Lower leg skin (tissue), 4 donors: ENCODE measurements at regions not wholly inside any gene's neighbourhood (a gene's known extent, or its start where the extent isn't known, plus 50 kb on each side); places are given as distances from the start of the nearest gene placed in this dataset.

Experiments
- DNase-seq, 2 donors: peaks; one replicate each; pipeline ENCODE4 v3.0.0-alpha.2; 2019; ENCODE audit warnings: low spot score in 2 of 2
- H3K4me3 ChIP-seq: fragments of 200-600 bp; sonication (generic); 2 replicates; pipeline ENCODE4 v1.5.1; 2017; ENCODE audit warnings: mild to moderate bottlenecking, low read depth; ENCODE audit not compliant: poor library complexity, severe bottlenecking
- POLR2A ChIP-seq, 2 donors: fragments of 450-650 bp; IDR thresholded peaks; one replicate each; pipeline ENCODE4 v1.6.1; 2016 to 2017; ENCODE audit warnings: antibody characterized with exemption in 2 of 2, mild to moderate bottlenecking in 1 of 2, moderate library complexity in 1 of 2
- WGBS, 2 donors: methylation state at CpG; one replicate each; pipeline ENCODE4 v1.1.5; 2018; 5-methylcytosine and 5-hydroxymethylcytosine counted together
- intact Hi-C: fragments of 100-400 bp; cut with DNase I; formaldehyde crosslinking; loops from one replicate; pipeline ENCODE4 v1.15.0; 2023; ENCODE audit warnings: low total_unique reads
- TF ChIP-seq, protein P1 (sequence below), 3 donors: fragments of 450-650 bp; IDR thresholded peaks; one replicate each; pipeline ENCODE4 v1.5.1; 2016; ENCODE audit warnings: antibody characterized with exemption in 3 of 3, mild to moderate bottlenecking in 3 of 3, moderate library complexity in 2 of 3

DNA sequence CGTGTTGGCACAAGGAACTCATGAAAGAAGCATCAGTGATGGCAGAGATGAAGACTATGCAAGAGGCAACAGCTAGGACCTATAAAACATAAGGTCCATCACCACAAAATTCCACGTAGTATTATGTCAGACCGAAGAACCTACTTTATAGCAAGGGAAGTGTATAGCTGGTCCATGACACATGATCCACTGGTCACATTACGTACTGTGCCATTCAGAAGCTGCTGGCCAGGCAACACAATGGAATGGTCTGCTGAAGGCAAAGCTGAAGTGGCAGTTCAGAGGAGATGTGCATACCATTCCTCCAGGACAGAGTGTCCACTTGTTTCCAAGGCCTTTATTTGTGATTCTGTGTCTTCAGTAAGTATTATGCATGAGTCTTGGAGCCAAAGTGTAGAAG is 215.5 kb upstream of the UGT8 start:
- TF ChIP-seq POLR2A (IDR thresholded peaks at IDR 0.05): no peak
- 90% methylated on average over 4 of the region's 4 CpGs for WGBS, 2 donors
- no peak for DNase-seq
- H3K4me3 ChIP-seq: no peak overlapping the region
- intact Hi-C loops: no loop called here

DNA sequence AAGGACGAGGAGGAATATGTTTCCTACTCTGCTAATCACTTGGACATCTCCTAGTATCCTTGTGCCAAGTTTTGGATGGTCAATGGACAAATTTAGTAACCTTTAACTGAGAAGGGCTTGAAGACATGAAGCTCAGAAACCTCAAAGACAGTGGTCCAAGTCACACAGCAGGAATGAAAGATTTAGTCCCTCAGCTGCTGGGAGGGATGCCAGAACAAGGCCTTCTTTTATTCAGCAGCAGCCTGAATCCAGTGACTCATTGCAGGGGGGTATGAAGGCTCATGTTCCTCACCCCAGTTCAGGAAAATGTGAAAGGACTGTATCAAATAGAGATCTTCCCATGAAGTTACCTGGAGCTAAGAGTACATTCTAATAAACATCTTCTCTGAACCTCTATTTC is 214.9 kb upstream of the UGT8 start:
- 81 to 86% methylated on average over 1 of the region's 1 CpG for WGBS, 2 donors
- intact Hi-C loops: no loop called here

DNA sequence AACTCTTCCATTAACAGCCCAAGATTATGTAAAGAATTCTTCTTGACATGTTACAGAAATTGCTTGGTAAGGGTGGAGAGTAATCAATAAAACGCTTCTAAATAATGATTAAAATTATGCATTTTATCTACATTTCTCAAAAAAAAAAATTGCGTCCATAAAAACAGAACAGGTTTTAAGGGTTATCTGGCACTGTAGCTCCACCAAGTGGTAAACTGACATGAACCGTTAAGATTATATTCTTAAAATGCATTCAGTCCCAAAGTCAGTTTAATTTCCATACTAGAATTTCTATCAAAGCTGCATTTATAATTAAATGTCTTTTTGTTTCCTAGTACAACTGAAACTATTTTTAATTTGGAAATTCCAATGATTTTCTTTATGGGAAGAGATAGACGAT is 214.0 kb upstream of the UGT8 start:
- H3K4me3 ChIP-seq: no peak overlapping the region
- 8% methylated on average over 4 of the region's 4 CpGs for WGBS, 2 donors
- no peak for TF ChIP-seq POLR2A (IDR thresholded peaks at IDR 0.05)
- TF ChIP-seq, protein P1, sequence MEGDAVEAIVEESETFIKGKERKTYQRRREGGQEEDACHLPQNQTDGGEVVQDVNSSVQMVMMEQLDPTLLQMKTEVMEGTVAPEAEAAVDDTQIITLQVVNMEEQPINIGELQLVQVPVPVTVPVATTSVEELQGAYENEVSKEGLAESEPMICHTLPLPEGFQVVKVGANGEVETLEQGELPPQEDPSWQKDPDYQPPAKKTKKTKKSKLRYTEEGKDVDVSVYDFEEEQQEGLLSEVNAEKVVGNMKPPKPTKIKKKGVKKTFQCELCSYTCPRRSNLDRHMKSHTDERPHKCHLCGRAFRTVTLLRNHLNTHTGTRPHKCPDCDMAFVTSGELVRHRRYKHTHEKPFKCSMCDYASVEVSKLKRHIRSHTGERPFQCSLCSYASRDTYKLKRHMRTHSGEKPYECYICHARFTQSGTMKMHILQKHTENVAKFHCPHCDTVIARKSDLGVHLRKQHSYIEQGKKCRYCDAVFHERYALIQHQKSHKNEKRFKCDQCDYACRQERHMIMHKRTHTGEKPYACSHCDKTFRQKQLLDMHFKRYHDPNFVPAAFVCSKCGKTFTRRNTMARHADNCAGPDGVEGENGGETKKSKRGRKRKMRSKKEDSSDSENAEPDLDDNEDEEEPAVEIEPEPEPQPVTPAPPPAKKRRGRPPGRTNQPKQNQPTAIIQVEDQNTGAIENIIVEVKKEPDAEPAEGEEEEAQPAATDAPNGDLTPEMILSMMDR (IDR thresholded peaks at IDR 0.05): no peak
- intact Hi-C loops: no loop called here
- no peak for DNase-seq

More for the DNA sequence above, 214.9 kb upstream of the UGT8 start:
- no peak for TF ChIP-seq POLR2A (IDR thresholded peaks at IDR 0.05)
- TF ChIP-seq, protein P1 (IDR thresholded peaks at IDR 0.05): no peak
- no peak for DNase-seq
- no peak overlapping the region for H3K4me3 ChIP-seq

DNA sequence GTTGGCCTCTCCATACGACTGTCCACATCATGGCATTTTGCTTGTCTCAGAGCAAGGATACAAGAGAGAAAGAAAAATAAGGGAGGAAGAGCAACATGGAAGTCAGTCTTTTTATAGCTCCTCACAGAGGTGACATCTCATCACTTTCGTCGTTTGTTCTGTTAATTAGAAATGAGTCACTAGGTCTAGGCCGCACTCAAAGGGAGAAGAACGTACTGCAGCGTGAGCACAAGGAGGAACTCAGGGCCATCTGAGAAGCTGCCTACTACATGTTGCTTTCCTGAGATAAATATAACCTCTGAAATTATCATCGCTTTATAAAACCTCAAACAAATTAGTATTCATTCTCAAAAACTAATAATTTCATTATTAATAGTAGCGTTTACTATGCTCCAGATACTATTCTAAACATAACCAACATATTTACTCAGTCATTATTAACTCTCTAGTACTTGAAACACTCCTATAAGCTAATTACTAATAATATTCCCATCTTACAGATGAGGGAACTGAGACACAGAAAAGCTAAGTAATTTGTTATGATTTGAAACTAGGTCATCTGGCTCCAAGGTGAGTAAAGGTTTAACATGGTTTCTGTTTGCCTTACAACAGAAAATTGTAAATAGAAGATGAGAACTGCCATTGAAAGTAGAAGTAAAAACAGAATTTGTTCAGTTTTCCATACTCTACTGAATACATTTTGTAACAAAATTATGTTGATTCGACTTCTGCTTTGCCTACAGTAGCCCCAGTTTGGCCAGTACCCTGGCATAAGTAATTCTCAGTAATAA is 213.2 kb upstream of the UGT8 start:
- WGBS, 2 donors: 82 to 84% methylated on average over 9 of the region's 9 CpGs
- TF ChIP-seq, protein P1 (IDR thresholded peaks at IDR 0.05): no peak
- TF ChIP-seq POLR2A (IDR thresholded peaks at IDR 0.05): no peak
- intact Hi-C loops: no loop called here
- no peak for DNase-seq
- H3K4me3 ChIP-seq: no peak overlapping the region

DNA sequence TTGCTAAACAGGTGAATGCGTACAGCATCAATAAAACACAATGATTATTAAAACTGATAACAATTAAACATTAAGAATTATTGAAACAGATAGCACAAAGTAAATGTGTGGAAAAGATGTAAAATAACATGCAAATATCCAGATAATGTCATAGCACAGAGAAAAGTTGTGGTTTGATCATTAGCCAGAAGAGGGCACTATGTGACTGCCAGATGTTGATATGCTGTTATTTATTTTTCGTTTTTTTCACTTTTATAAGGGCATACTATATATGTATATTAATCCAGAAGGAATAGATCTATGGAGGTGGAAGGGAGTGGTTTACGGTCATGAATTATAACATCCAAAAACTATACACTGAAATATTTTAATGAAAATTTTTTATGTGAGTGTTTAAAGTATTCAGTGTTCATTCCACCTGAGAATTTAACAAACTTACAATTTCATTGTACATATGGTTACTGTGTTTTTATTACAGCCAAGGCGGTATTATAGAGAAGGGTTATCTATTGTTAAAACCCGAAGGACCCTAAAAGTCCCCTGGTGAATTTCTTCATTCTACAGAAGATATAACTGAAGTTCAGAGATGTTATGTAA is 211.9 kb upstream of the UGT8 start:
- intact Hi-C loops: no loop called here
- TF ChIP-seq, protein P1 (IDR thresholded peaks at IDR 0.05): no peak
- TF ChIP-seq POLR2A (IDR thresholded peaks at IDR 0.05): no peak
- 34 to 37% methylated on average over 5 of the region's 5 CpGs for WGBS, 2 donors
- no peak for DNase-seq
- H3K4me3 ChIP-seq: no peak overlapping the region

DNA sequence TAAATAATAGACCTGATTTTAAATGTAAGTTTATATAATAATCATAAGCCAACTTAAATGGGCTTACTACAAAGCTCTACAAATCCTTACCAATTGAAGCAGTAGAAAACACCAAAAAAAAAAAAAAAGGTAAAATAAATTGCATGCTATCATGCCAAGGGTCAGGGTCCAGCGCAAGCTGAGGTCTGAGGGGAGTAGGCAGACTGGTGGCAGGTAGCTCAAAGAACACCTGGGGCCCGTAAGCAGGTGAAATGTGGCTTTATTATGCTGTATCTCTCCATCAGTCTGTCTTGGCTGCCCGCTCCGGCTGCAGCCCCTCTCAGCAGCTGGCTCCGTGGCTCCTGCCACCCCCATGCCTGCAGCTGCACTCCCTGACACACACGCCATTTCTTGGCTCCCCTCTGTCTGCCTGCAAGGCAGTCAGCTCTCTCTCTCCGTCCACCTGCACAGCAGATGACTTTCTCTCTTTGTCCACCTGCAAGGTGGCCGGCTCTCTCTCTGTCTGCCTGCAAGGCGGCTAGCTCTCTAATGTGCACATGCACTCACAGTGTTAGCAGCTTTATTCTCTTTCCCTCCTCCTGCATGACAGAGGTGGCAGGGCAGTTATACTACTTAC is 209.4 kb upstream of the UGT8 start:
- H3K4me3 ChIP-seq: no peak overlapping the region
- intact Hi-C loops: no loop called here
- DNase-seq: no peak
- TF ChIP-seq POLR2A (IDR thresholded peaks at IDR 0.05): no peak
- TF ChIP-seq, protein P1 (IDR thresholded peaks at IDR 0.05): no peak
- 54 to 65% methylated on average over 9 of the region's 9 CpGs for WGBS, 2 donors
